K562 (cell line): ENCODE measurements at regions not wholly inside any gene's neighbourhood (a gene's known extent, or its start where the extent isn't known, plus 50 kb on each side); places are given as distances from the start of the nearest gene placed in this dataset.

Experiments
- ATAC-seq: fragments of 200-7000 bp; cut with Tn5 transposase; 3 replicates; pipeline ENCODE4 v1.9.1; 2020; ENCODE audit warnings: moderate library complexity
- BruUV-seq: library from RNA; stranded (reverse); fragments of 400-500 nt; replicated peaks from 2 replicates; lab custom pipeline; 2021; lab: Mats Ljungman, UMichigan
- CTCF ChIA-PET: fragments of 300-600 bp; formaldehyde crosslinking; extraction: SDS; loops from one replicate; lab custom pipeline; 2021; ENCODE audit warnings: low intra/inter-chr PET ratio; lab: Yijun Ruan, JAX
- POLR2A ChIA-PET: fragments of 300-600, 350-650 bp; sonication (Branson Sonifier 250); formaldehyde crosslinking; extraction: SDS; loops from one replicate; lab custom pipeline; 2021; ENCODE audit warnings: antibody characterized with exemption, inconsistent platforms; lab: Yijun Ruan, JAX
- DNase-seq, 4 experiments: peaks; one replicate each; pipeline versions ENCODE4 v3.0.0 to v3.0.0-alpha.2; 2011 to 2018; ENCODE audit warnings: low spot score in 3 of 4, mixed read lengths in 3 of 4; ENCODE audit errors: extremely low read depth in 1 of 4
- FAIRE-seq: peaks from 2 replicates; lab custom pipeline; 2011; peaks lifted over from hg19 to GRCh38; lab: Jason Lieb, UNC
- H2AFZ ChIP-seq: 2 replicates; pipeline ENCODE4 v1.6.0; 2011; ENCODE audit warnings: low read depth, low read length, control low read depth, inconsistent platforms
- H3K27ac ChIP-seq: fragments of 200-600 bp; 3 replicates; pipeline ENCODE4 v1.8.0; 2011; ENCODE audit warnings: low read depth, mild to moderate bottlenecking, control low read depth, inconsistent platforms, low read length, moderate library complexity, mixed read lengths; ENCODE audit errors: extremely low read depth
- H3K27me3 ChIP-seq, 2 experiments: fragments of 300-600 bp in 1 of 2; 2 replicates in 1 of 2; 3 replicates in 1 of 2; pipeline versions ENCODE4 v1.6.0 to v1.8.0; 2011; ENCODE audit warnings: inconsistent platforms in 2 of 2, low read length in 2 of 2, mild to moderate bottlenecking in 1 of 2, mixed read lengths in 1 of 2, moderate library complexity in 1 of 2; ENCODE audit not compliant: control insufficient read depth in 2 of 2, insufficient read depth in 2 of 2
- H3K36me3 ChIP-seq: fragments of 300-600 bp; 3 replicates; pipeline ENCODE4 v1.8.0; 2011; ENCODE audit warnings: mild to moderate bottlenecking, low read length, inconsistent platforms; ENCODE audit not compliant: control insufficient read depth, insufficient read depth
- H3K4me1 ChIP-seq, 2 experiments: fragments of 200-600 bp in 1 of 2; replicated peaks in 1 of 2; 2 replicates in 1 of 2; 3 replicates in 1 of 2; pipeline versions ENCODE4 v1.5.1 to v1.8.0; 2011; ENCODE audit warnings: inconsistent platforms in 2 of 2, low read length in 2 of 2, mild to moderate bottlenecking in 1 of 2, mixed read lengths in 1 of 2, moderate library complexity in 1 of 2; ENCODE audit not compliant: control insufficient read depth in 2 of 2, insufficient read depth in 2 of 2
- H3K4me2 ChIP-seq: 2 replicates; pipeline ENCODE4 v1.6.1; 2011; ENCODE audit warnings: low read length, control low read depth, inconsistent platforms, mixed read lengths; ENCODE audit not compliant: insufficient read depth
- H3K4me3 ChIP-seq: fragments of 200-600 bp; sonication (generic), shearing (Covaris generic); 2 replicates; pipeline ENCODE4 v1.5.1; 2016; ENCODE audit warnings: control low read depth, inconsistent platforms
- H3K79me2 ChIP-seq: fragments of 200-600 bp; 3 replicates; pipeline ENCODE4 v1.8.0; 2011; ENCODE audit warnings: low read length, inconsistent platforms; ENCODE audit not compliant: control insufficient read depth, insufficient read depth
- H3K9ac ChIP-seq, 2 experiments: 2 replicates each; pipeline versions ENCODE4 v1.6.0 to v1.6.1; 2011; ENCODE audit warnings: low read depth in 2 of 2, low read length in 2 of 2, control low read depth in 1 of 2, inconsistent platforms in 1 of 2, mild to moderate bottlenecking in 1 of 2, mixed read lengths in 1 of 2; ENCODE audit not compliant: insufficient read depth in 1 of 2
- H3K9me1 ChIP-seq: one replicate; pipeline ENCODE4 v1.6.0; 2011; ENCODE audit warnings: inconsistent platforms, mild to moderate bottlenecking, low read length, moderate library complexity; ENCODE audit not compliant: control insufficient read depth, insufficient read depth
- H3K9me3 ChIP-seq: replicated peaks from 2 replicates; pipeline ENCODE4 v1.5.1; 2011; ENCODE audit warnings: low read depth, low read length, inconsistent platforms; ENCODE audit not compliant: control insufficient read depth, insufficient read depth
- H4K20me1 ChIP-seq: replicated peaks from 2 replicates; pipeline ENCODE4 v1.6.1; 2011; ENCODE audit warnings: low read length, inconsistent platforms, mixed read lengths; ENCODE audit not compliant: control insufficient read depth, insufficient read depth
- GTF3C2 ChIP-seq: IDR thresholded peaks from 3 replicates; pipeline ENCODE4 v1.6.1; 2011; ENCODE audit warnings: borderline replicate concordance, mild to moderate bottlenecking, moderate library complexity; ENCODE audit not compliant: insufficient read length; ENCODE audit errors: extremely low read depth
- RAD21 ChIP-seq, 2 experiments: fragments of 250-450 bp in 1 of 2; fragments of 450-650 bp in 1 of 2; sonication (Bioruptor Pico) in 1 of 2; formaldehyde crosslinking in 1 of 2; IDR thresholded peaks in 1 of 2; conservative IDR thresholded peaks in 1 of 2; 2 replicates each; pipeline versions ENCODE4 v1.4.0 to v1.8.0; 2020 to 2022; ENCODE audit warnings: mild to moderate bottlenecking in 2 of 2, moderate library complexity in 1 of 2
- ZNF23 ChIP-seq: fragments of 250-450 bp; sonication (Bioruptor Pico); IDR thresholded peaks from 2 replicates; pipeline ENCODE4 v1.4.0; 2020; ENCODE audit warnings: mild to moderate bottlenecking
- ZNF586 ChIP-seq: fragments of 450-650 bp; formaldehyde crosslinking; conservative IDR thresholded peaks from 2 replicates; pipeline ENCODE4 v1.4.0; 2020; ENCODE audit warnings: mild to moderate bottlenecking, moderate library complexity
- in situ Hi-C: fragments of 300-500 bp; cut with MboI; formaldehyde crosslinking; loops from 4 replicates; pipeline ENCODE4 v1.15.0; 2018; ENCODE audit warnings: inconsistent platforms, mixed read lengths
- intact Hi-C: fragments of 100-400 bp; cut with micrococcal nuclease; formaldehyde crosslinking; loops from 2 replicates; pipeline ENCODE4 v1.14.2; 2022
- TF ChIP-seq, protein P1 (sequence below): fragments of 450-650 bp; formaldehyde crosslinking; conservative IDR thresholded peaks from 2 replicates; pipeline ENCODE4 v1.4.0; 2022; ENCODE audit warnings: mild to moderate bottlenecking, missing genetic modification characterization

DNA sequence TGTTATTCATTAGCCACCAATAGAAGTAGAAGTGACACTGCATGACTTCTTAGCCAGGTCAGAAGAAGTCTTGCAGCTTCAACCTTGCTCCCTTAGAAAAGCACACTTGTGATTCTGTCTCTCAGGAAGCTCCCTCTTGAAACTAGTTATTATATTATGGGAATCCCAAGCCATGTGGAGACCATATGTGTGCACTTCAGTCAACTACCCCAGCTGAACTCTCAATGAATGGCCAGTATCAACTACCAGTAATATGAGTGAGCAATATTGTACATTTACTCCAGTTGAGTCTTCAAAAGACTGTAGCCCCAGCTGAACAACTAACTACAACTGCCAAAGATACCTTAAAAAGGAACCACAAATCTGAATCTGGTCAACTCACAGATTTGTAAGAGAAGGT lies 77.1 kb upstream of the GABRA3 start:
- intact Hi-C loops = no loop called here
- no peak overlapping the region for H3K4me2 ChIP-seq
- no peak for DNase-seq
- TF ChIP-seq ZNF23 (no peak), ZNF586 (CRISPR knock-in tag) (no peak), RAD21 (CRISPR knock-in tag; conservative IDR thresholded peaks at IDR 0.05 in 1 of 2, IDR thresholded peaks at IDR 0.05 in 1 of 2) (no peak), GTF3C2 (no peak)
- TF ChIP-seq, protein P1, sequence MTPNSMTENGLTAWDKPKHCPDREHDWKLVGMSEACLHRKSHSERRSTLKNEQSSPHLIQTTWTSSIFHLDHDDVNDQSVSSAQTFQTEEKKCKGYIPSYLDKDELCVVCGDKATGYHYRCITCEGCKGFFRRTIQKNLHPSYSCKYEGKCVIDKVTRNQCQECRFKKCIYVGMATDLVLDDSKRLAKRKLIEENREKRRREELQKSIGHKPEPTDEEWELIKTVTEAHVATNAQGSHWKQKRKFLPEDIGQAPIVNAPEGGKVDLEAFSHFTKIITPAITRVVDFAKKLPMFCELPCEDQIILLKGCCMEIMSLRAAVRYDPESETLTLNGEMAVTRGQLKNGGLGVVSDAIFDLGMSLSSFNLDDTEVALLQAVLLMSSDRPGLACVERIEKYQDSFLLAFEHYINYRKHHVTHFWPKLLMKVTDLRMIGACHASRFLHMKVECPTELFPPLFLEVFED (CRISPR knock-in tag) = no peak
- TF ChIP-seq, all 486 proteins: peak for 0
- H3K4me1 ChIP-seq = no peaks in the 10 kb centered on the region
- no peak overlapping the region for H3K4me3 ChIP-seq
- H2AFZ ChIP-seq = no peak overlapping the region
- no peaks in the 10 kb centered on the region for H3K9me1 ChIP-seq
- H3K9ac ChIP-seq = no peak overlapping the region
- no peaks in the 10 kb centered on the region for H3K79me2 ChIP-seq
- no TSS peak for BruUV-seq
- no peaks in the 10 kb centered on the region for H3K27me3 ChIP-seq
- no peaks in the 10 kb centered on the region for H4K20me1 ChIP-seq
- no peaks in the 10 kb centered on the region for H3K9me3 ChIP-seq
- ChIA-PET CTCF (no interaction called here), POLR2A (no interaction called here)
- in situ Hi-C loops = no loop called here
- ATAC-seq (no peak), FAIRE-seq (no peak)
- H3K36me3 ChIP-seq = no peaks in the 10 kb centered on the region
- no peak overlapping the region for H3K27ac ChIP-seq
